Uterus (tissue), 3 donors: ENCODE measurements at regions not wholly inside any gene's neighbourhood (a gene's known extent, or its start where the extent isn't known, plus 50 kb on each side); places are given as distances from the start of the nearest gene placed in this dataset.

Source experiments
- DNase-seq, 2 donors: peaks; one replicate each; pipeline ENCODE4 v3.0.0-alpha.2; 2019 to 2020
- H3K27ac ChIP-seq, 2 donors: fragments of 200-600 bp; sonication (generic); 1 replicate in 1 of 2; 2 replicates in 1 of 2; pipeline ENCODE4 v1.5.1; 2016 to 2018
- H3K27me3 ChIP-seq, 2 donors: fragments of 200-600 bp; sonication (generic); one replicate each; pipeline ENCODE4 v1.5.1; 2018 to 2019; ENCODE audit warnings: control low read depth in 1 of 2
- H3K36me3 ChIP-seq, 2 donors: fragments of 200-600 bp; sonication (generic); one replicate each; pipeline ENCODE4 v1.5.1; 2019; ENCODE audit warnings: control low read depth in 1 of 2
- H3K4me1 ChIP-seq, 2 donors: fragments of 200-600 bp; sonication (generic); one replicate each; pipeline ENCODE4 v1.5.1; 2018 to 2019; ENCODE audit warnings: control low read depth in 1 of 2
- H3K4me3 ChIP-seq, 2 donors: fragments of 200-600 bp; sonication (generic); 1 replicate in 1 of 2; 2 replicates in 1 of 2; pipeline ENCODE4 v1.5.1; 2018 to 2019; ENCODE audit warnings: mild to moderate bottlenecking in 1 of 2
- H3K9me3 ChIP-seq, 2 donors: fragments of 200-600 bp; sonication (generic); one replicate each; pipeline ENCODE4 v1.5.1; 2019; ENCODE audit warnings: control low read depth in 1 of 2
- CTCF ChIP-seq, 4 experiments: fragments of 200-600 bp in 2 of 4; fragments of 450-650 bp in 2 of 4; sonication (generic) in 2 of 4; IDR thresholded peaks; one replicate each; pipeline ENCODE4 v1.5.1; 2016 to 2019; ENCODE audit warnings: antibody characterized with exemption in 4 of 4, mild to moderate bottlenecking in 2 of 4, moderate library complexity in 1 of 4
- POLR2A ChIP-seq, 2 donors: fragments of 450-650 bp; IDR thresholded peaks; one replicate each; pipeline ENCODE4 v1.6.1; 2016; ENCODE audit warnings: antibody characterized with exemption in 2 of 2, mild to moderate bottlenecking in 1 of 2, moderate library complexity in 1 of 2
- intact Hi-C: fragments of 100-400 bp; cut with DNase I; formaldehyde crosslinking; loops from one replicate; pipeline ENCODE4 v1.15.1; 2023; ENCODE audit warnings: low total_unique reads
- donor health status: DM: yes; HTN: yes; CAD: no.

DNA sequence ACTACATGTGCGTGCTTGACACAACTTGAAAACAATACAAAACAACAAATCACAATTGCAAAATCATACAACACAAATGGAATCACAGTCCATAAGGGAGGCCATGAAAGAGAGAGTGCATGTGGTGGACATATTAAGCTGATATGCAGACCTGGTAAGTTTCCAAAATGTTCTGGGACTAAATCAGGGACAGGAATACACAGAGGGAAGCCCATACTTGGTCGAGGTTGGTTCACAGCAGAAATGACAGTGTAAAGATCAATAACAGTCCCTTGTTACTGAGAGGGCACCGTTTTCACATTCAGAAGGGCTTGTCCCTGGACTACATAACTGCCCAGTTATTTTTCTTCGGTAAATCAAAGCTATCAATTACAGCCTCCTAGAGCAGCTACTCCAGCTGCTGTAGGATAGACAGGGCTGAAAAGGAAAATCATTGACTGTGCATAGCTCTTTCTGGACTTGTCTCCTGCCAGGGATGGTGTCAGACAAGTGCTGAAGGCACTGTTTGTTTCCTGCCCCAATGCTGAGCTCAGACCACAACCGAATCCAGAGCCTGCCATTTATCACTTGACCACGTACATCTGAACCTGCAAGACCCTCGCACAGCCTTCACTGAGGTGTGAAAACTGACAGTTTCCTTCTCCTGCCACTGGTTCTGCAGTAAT, 79.5 kb upstream of the KCNMB2 start:
- no peaks in the 10 kb centered on the region for H3K4me1 ChIP-seq
- H3K27me3 ChIP-seq, result no peaks in the 10 kb centered on the region
- no peak overlapping the region for H3K27ac ChIP-seq
- H3K36me3 ChIP-seq, result no peaks in the 10 kb centered on the region
- DNase-seq, result no peak
- intact Hi-C loops, result no loop called here
- no peaks in the 10 kb centered on the region for H3K9me3 ChIP-seq
- no peak for TF ChIP-seq POLR2A (IDR thresholded peaks at IDR 0.05)
- TF ChIP-seq CTCF (IDR thresholded peaks at IDR 0.05), result no peak
- no peak overlapping the region for H3K4me3 ChIP-seq

DNA sequence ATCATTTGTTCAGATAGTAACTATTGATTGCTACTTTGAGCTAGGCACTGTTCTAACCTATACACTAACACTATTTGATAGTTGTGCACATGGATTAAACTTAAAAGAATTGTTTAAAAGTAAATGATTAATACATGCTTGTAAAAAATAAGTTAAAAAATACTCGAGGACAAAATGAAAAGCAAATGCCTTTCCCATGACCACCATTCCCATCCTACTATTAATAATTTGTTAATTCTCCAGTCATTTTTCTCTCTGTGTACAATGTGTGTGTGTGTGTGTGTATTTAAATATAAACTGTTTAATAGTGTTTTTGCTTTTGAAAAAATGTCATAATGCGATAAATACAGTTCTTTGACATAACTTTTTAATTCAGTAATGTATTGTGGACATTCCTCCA, 78.7 kb upstream of the KCNMB2 start:
- H3K9me3 ChIP-seq, result no peaks in the 10 kb centered on the region
- H3K4me3 ChIP-seq, result no peak overlapping the region
- intact Hi-C loops, result no loop called here
- no peaks in the 10 kb centered on the region for H3K4me1 ChIP-seq
- TF ChIP-seq POLR2A (IDR thresholded peaks at IDR 0.05), result no peak
- TF ChIP-seq CTCF (IDR thresholded peaks at IDR 0.05), result no peak
- H3K27ac ChIP-seq, result no peak overlapping the region
- no peak for DNase-seq
- H3K36me3 ChIP-seq, result no peaks in the 10 kb centered on the region
- H3K27me3 ChIP-seq, result no peaks in the 10 kb centered on the region

- no peak overlapping the region for H3K4me3 ChIP-seq
- TF ChIP-seq CTCF (IDR thresholded peaks at IDR 0.05), result no peak
- TF ChIP-seq POLR2A (IDR thresholded peaks at IDR 0.05), result no peak
- no peaks in the 10 kb centered on the region for H3K4me1 ChIP-seq
- H3K36me3 ChIP-seq, result no peaks in the 10 kb centered on the region
- intact Hi-C loops, result no loop called here
- no peak for DNase-seq
- no peaks in the 10 kb centered on the region for H3K27me3 ChIP-seq
- no peaks in the 10 kb centered on the region for H3K9me3 ChIP-seq
- H3K27ac ChIP-seq, result no peak overlapping the region
Measured at GRCh38 chr3:178458313-178459037, 77.8 kb upstream of the KCNMB2 start.

DNA sequence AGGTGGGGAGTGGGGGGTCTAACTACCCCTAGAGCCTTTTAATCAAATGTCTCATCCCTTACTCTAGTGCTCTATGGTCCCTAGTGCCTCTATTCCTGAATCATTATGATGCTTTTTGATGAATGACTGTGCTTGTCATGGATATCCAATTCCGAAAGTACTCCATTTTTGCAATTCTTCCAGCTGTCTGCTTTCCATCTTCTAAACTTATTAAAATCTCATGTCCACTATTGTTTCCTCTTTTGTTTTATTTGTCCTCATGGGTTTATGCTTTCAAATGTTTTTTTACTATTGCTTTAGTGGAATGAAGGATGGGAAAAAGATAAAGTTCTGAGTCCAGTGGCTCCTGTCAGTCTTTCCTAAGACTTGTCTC, 77.2 kb upstream of the KCNMB2 start:
- Histone ChIP-seq H3K9me3 (no peaks in the 10 kb centered on the region), H3K4me1 (no peaks in the 10 kb centered on the region), H3K27me3 (no peaks in the 10 kb centered on the region), H3K36me3 (no peaks in the 10 kb centered on the region), H3K27ac (no peak overlapping the region), H3K4me3 (no peak overlapping the region)
- TF ChIP-seq CTCF (IDR thresholded peaks at IDR 0.05), result no peak
- TF ChIP-seq POLR2A (IDR thresholded peaks at IDR 0.05), result no peak
- no peak for DNase-seq
- intact Hi-C loops, result no loop called here
